Sciatic nerve (tissue), 2 donors: ENCODE measurements at regions not wholly inside any gene's neighbourhood (a gene's known extent, or its start where the extent isn't known, plus 50 kb on each side); places are given as distances from the start of the nearest gene placed in this dataset.

Source experiments
- ATAC-seq: fragments of 200-7000 bp; cut with Tn5 transposase; one replicate; pipeline ENCODE4 v1.9.1; 2020; ENCODE audit warnings: mild to moderate bottlenecking, moderate library complexity
- DNase-seq: peaks from one replicate; pipeline ENCODE4 v3.0.0-alpha.2; 2020; ENCODE audit warnings: low spot score
- intact Hi-C: fragments of 100-400 bp; cut with DNase I; formaldehyde crosslinking; loops from one replicate; pipeline ENCODE4 v1.14.2; 2022
- donor health status: DM: no; HTN: no; CAD: no.
- donor health status: DM: no; HTN: no; CAD: no.

GRCh38 chr3:10582733-10583132 is 77.3 kb upstream of the ATP2B2 start:
- intact Hi-C loops = no loop called here
- DNase-seq (no peak), ATAC-seq (no peak)

DNA sequence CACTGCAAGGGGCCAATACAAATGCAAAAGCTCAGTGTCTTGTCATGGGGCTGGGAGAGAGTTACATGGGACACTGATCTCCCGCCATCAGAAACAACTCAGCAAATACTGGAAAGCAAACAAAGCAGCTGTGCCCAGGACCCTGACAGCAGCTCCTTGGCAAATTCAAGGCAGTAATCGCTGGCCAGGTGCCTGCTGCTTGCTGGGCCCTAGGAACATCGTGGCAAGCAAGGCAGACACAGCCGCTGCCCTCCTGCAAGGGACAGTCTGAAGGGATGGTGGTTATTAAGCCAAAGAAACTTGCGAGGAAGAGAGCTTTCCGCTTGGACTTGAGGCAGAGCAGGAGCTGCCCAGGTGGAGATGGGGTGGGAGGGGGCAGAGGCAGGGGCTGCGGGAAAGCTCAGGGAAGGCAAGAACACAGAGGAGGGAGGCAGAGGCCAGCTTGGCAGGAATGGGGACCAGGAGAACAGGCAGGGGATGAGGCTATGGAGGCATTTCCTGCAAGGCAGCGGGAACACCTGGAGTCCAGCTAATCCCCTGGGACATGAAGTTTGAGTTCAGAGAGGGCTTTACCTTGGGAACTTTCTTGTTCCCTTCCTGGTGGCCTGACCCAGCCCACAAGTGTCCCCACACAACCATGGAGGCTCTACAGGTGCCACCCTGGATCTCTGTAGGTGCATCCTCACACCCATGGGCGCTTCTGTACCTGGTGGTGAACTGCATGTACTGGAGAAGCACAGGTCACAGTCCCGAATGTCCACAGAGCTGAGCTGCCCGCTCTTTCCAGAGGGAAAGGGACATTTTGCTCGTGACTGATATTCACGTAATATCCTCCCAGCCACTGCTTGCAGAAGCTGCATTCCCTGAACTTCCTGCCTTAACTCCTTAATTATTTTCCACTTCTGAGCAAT is 78.7 kb upstream of the ATP2B2 start:
- DNase-seq = no peak
- no peak for ATAC-seq
- intact Hi-C loops = no loop called here

DNA sequence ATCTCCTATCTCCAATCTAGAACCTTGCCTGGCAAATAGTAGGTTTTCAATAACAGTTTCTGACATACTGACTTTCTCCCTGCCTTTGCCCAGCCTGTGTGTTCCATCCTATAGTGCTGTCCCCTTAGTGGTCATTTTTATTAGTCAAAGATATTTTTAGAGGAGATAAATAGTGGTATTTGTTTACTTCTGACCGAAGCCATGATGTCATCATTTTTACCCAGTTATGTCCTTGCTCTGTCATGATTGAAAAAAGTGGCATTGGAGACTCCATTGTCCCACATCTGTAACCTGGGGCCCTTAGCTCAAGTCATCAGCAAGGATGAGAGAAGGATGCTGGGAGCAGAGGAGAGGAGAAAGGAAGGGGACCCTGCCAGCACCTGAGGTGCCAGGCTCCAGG is 80.6 kb upstream of the ATP2B2 start:
- intact Hi-C loops = no loop called here
- DNase-seq (no peak), ATAC-seq (no peak)

- peak; percentile 49 for ATAC-seq
- intact Hi-C loops = no loop called here
- DNase-seq = peak; percentile 61
These were observed 89.5 kb upstream of the ATP2B2 start for GRCh38 chr3:10594915-10595314.

DNA sequence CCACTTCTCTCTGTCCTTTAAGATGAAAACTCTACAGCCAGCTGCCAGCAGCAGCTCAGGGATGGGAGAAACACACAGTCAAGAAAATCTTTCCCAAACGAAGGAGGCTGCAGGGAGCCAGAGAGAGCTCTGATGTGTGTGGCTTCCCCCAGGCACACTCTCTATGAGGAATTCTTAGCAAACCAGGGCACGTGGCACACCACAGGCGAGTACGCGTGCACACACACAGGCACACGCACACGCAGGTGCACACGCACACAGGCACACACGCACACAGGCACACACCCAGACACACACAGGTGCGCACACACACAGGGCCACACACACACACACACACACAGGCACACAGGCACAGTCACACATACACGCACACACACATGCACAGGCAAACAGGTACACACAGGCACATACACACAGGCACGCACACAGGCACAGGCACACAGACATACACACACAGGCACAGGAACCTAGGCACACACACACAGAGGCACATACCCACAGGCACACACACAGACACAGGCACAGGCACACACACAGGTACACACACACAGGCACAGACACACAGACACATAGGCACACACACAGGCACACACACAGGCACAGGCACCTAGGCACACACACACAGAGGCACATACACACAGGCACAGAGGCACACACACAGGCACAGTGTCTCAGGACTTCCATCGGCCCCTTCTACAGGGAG is 91.5 kb upstream of the ATP2B2 start:
- intact Hi-C loops = no loop called here
- DNase-seq (no peak), ATAC-seq (no peak)

DNA sequence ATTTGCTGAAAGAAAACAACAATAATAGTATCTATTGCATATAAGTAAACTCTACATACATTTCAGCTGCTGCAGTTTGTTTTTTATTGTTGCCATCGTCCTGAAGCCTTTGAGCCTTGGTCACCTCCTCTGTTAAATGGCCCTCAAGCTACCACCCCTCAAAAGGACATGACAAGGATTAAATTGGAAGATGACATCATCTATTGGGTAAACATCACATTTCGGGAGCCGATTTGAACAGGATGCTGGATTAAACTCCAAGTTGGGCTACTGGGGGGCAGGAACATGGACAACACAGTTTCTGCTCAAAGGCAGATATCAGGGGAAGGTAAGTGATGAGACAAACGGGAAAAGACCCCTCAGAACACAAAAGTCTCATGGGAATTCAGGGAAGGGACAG is 92.3 kb upstream of the ATP2B2 start:
- no peak for DNase-seq
- intact Hi-C loops = no loop called here
- ATAC-seq = no peak

GRCh38 chr3:10599017-10599416 is 93.6 kb upstream of the ATP2B2 start:
- no peak for DNase-seq
- ATAC-seq = no peak
- intact Hi-C loops = no loop called here

DNA sequence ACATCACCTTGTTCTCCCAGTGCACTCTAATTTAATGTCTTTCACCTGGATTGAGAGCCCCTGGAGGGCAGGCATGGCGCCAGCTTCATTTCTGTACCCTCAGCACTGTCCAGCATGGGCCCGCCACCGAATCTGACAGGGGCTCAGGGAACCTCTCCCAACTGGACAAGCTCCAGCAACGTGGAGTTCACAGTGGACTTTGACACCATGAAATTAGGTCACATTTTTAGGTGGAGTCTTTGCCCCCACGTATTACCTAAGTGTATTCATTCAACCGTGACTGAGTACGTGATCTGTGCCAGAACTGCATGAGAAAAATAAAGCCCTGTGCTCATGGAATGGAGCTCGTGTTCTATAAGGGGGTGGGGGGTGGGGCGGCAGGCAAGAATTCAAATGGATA is 94.1 kb upstream of the ATP2B2 start:
- ATAC-seq = no peak
- no peak for DNase-seq
- intact Hi-C loops = no loop called here

GRCh38 chr3:10600296-10600714 is 94.9 kb upstream of the ATP2B2 start:
- intact Hi-C loops = no loop called here
- no peak for DNase-seq

GRCh38 chr3:10600726-10601125 is 95.3 kb upstream of the ATP2B2 start:
- no peak for ATAC-seq
- DNase-seq = no peak
- intact Hi-C loops = no loop called here

More at GRCh38 chr3:10600296-10600714, 94.9 kb upstream of the ATP2B2 start:
- no peak for ATAC-seq

DNA sequence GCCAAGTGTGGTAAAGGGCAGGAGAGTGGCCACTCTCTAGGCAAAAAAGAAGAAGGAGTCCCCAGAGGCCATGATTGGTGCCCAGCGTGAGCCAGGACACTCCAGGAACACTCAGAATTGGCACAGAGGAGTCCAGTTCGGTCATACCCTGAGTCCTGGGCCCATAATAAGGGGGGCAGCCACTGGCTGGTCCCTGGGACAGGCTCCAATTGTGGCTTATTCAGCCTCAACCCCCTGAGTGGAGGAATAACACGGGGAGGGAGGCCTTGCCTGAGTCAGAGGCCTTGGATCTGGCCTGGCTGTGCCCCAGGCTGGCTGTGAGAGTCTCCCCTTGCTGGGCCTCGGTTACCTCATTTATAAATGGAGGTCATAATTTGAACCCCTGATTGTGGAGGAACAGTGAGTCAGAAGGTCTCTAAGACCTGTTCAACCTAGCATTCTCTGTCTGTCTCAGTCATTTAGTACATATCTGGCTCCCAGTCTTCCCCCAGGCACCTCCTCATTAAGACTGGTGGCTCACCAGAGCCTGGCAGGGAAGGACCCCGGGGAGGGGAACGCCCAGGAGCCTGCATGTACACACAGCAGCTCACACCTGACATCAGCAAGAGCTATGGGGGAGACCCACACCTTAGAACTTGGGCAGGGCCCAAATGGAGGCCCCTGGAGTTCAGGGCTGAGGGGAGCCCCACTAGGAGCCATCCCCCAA is 95.9 kb upstream of the ATP2B2 start:
- ATAC-seq = peak; percentile 20
- intact Hi-C loops = no loop called here
- DNase-seq = no peak

- DNase-seq (no peak), ATAC-seq (no peak)
- intact Hi-C loops = no loop called here
These were observed 96.5 kb upstream of the ATP2B2 start for GRCh38 chr3:10601857-10602230.

GRCh38 chr3:10602271-10602670 is 96.9 kb upstream of the ATP2B2 start:
- DNase-seq (no peak), ATAC-seq (no peak)

DNA sequence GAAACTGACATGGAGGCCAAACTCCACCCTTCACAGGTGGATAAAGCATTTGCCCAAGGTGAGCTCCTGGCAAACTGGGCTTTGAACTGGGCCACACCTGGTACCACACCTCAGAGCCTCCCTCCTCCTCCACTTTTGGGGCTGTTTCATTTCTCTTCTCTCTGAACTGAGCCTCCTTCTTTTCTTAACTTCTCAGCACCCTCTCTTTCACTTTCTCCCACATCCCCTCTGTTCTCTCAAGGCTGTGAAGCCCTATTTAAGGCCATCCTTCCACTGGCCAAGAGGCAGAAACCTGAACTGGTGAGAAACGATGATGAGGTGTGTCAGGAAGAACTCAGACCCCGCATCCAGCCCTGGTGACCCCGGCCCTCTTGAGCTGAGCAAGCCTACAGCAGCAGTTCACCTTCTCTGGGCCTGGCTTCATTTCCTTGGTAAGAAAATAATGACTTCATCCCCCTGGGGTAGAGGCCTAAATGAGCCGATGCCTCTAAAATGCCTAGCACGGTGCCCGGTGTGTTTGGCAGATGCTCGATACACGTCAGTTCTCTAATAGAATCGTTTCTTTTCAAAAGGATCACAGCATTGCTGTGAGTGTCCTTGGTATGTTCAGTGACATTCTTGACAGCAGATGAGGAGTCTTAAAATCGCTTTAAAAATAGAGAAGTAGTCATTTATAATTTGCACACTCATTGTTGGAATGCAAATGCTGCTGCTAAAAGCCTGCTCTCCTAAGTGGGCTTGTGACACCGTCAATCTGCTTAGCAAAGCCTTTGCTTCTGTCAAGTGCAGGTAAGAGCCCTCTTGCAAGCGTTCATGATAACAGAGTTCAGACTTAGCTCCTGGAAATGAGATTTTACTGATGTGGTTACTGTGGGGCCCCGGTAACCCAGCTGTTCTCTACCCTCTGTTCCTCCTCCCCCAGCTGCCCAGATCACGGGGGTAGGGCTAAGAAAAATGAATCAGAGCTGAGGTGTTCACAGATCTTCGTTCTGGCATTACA is 97.7 kb upstream of the ATP2B2 start:
- DNase-seq = no peak
- ATAC-seq = no peak
- intact Hi-C loops = no loop called here

More at GRCh38 chr3:10602271-10602670, 96.9 kb upstream of the ATP2B2 start:
- intact Hi-C loops = no loop called here

DNA sequence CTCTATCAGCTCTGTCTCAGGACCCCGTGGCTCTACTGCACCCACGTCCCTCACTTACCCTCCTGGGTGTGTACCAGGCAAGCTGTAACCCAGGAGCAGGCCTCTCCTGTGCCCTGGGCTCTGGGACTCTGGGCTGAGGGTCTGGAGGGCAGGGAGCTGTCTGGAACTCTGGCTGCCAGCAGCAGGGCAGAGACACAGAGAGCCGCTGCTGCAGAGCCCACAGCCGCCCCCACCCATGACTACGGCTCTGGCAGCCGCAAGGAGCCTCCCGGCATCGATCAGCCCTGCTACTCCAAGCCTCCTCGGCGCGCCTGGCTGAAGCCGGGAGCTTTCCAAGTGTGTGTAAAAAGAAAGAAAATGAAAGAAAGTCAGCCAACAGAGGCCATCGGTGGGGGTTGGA is 103.7 kb upstream of the ATP2B2 start:
- intact Hi-C loops = no loop called here
- no peak for ATAC-seq

DNA sequence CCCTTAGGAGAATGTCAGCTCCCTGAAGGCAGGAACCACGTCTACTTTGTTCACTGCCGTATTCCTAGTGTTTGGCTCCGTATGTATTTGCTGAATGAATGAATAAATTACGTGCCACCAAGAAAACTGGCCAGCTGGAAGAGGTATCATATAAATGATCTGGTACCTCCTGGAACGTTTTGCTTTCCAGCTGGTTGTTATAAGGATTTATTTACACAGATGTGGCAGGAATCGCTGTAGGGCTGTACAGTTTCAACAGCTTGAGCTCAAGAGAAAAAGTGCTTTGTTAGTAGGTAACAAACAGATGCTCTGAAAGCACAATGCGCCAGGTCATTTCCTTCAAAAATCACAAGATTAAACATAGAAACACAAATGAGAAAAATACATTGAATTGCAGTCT is 108.8 kb upstream of the ATP2B2 start:
- intact Hi-C loops = no loop called here
- DNase-seq (no peak), ATAC-seq (no peak)

More for the DNA sequence above, 103.7 kb upstream of the ATP2B2 start:
- no peak for DNase-seq

DNA sequence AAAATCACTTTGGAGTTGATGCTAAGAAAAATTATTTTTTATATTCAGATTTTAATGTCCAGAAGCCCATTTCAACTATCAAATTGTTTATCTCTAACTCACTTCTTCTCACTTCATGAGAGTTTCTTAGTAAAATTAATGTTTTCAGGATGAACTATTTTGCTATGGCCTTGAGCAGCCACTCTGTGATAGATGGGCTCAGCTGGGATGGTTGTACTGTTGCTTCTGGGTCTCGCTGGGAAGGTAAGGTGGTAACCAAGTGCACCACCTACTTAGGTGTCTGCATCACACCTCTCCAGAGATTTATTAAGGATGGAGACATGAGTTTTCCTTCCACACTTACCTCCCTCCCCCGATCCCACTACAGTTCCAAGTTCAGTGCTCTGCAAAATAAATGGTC is 110.3 kb upstream of the ATP2B2 start:
- ATAC-seq (no peak), DNase-seq (no peak)
- intact Hi-C loops = no loop called here

- intact Hi-C loops = no loop called here
- DNase-seq = no peak
- no peak for ATAC-seq
These were observed 110.9 kb upstream of the ATP2B2 start for GRCh38 chr3:10616321-10616720.
